Heart left ventricle (tissue), 16 donors: ENCODE measurements at regions not wholly inside any gene's neighbourhood (a gene's known extent, or its start where the extent isn't known, plus 50 kb on each side); places are given as distances from the start of the nearest gene placed in this dataset.

Source experiments
- ATAC-seq, 4 donors: fragments of 200-7000 bp; cut with Tn5 transposase; one replicate each; pipeline ENCODE4 v1.9.1; 2020 to 2022; ENCODE audit warnings: moderate library complexity in 4 of 4, mild to moderate bottlenecking in 3 of 4, moderate number of reproducible peaks in 1 of 4
- DNase-seq, 5 donors: peaks; one replicate each; pipeline ENCODE4 v3.0.0-alpha.2; 2020
- H3K27ac ChIP-seq, 12 donors: fragments of 200-600 bp; sonication (generic) in 4 of 12; one replicate each; pipeline versions ENCODE4 v1.5.0 to v1.8.0; 2016 to 2022; ENCODE audit warnings: mild to moderate bottlenecking in 2 of 12
- H3K27me3 ChIP-seq, 9 donors: fragments of 200-600 bp; sonication (generic) in 2 of 9; one replicate each; pipeline versions ENCODE4 v1.5.1 to v1.8.0; 2016 to 2022; ENCODE audit warnings: mild to moderate bottlenecking in 3 of 9
- H3K36me3 ChIP-seq, 9 donors: fragments of 200-600 bp; sonication (generic) in 2 of 9; one replicate each; pipeline versions ENCODE4 v1.5.0 to v1.8.0; 2018 to 2022; ENCODE audit warnings: mild to moderate bottlenecking in 2 of 9
- H3K4me1 ChIP-seq, 12 donors: fragments of 200-600 bp; sonication (generic) in 4 of 12; one replicate each; pipeline versions ENCODE4 v1.5.0 to v1.8.0; 2016 to 2022; ENCODE audit warnings: mild to moderate bottlenecking in 3 of 12
- H3K4me3 ChIP-seq, 12 donors: fragments of 200-600 bp; sonication (generic) in 4 of 12; one replicate each; pipeline versions ENCODE4 v1.5.0 to v1.8.0; 2017 to 2022; ENCODE audit warnings: mild to moderate bottlenecking in 9 of 12, moderate library complexity in 4 of 12
- H3K9me3 ChIP-seq, 12 donors: fragments of 200-600 bp; sonication (generic) in 4 of 12; one replicate each; pipeline versions ENCODE4 v1.5.0 to v1.8.0; 2016 to 2022; ENCODE audit warnings: mild to moderate bottlenecking in 1 of 12
- CTCF ChIP-seq, 12 donors: fragments of 200-600 bp; sonication (generic) in 4 of 12; IDR thresholded peaks; one replicate each; pipeline versions ENCODE4 v1.5.0 to v1.8.0; 2018 to 2022; ENCODE audit warnings: antibody characterized with exemption in 12 of 12, mild to moderate bottlenecking in 5 of 12
- POLR2A ChIP-seq, 2 donors: fragments of 450-650 bp; IDR thresholded peaks; one replicate each; pipeline ENCODE4 v1.6.1; 2017; ENCODE audit warnings: antibody characterized with exemption in 2 of 2, mild to moderate bottlenecking in 2 of 2, moderate library complexity in 2 of 2
- WGBS, 4 donors: extraction: QIAGEN DNeasy Blood & Tissue Kit in 2 of 4; methylation state at CpG; one replicate each; pipeline versions ENCODE4 v1.1.5 to v1.1.7; 2013 to 2018; 5-methylcytosine and 5-hydroxymethylcytosine counted together
- intact Hi-C, 10 donors: fragments of 100-400 bp; cut with DNase I; formaldehyde crosslinking; loops; one replicate each; pipeline versions ENCODE4 v1.11.1 to v1.14.2; 2022
- donor health status: ischemic (EF 13 %, LVEDD 7.1; RV severe dilation, severe dysfunction).
- donor health status: healthy with polysubstance abuse.
- donor health status: DM: no; HTN: yes; CAD: no.
- donor health status: DM: no; HTN: no; CAD: no.
- donor health status: ischemic (EF 25% LVEDD 6.9; RV normal size, moderate dysfunction).
- donor health status: ischemic (EF 25% LVEDD 5.7; RV mildly dilated, moderate dysfunction).
- donor health status: healthy.
- donor health status: DM: yes; HTN: yes; CAD: no.
- donor health status: ischemic (EF 35%, LVEDD 5.7; RV mildly dilated, moderate dysfunction).
- donor health status: nonischemic (EF 11% LVEDD 7.7; RV severe dilation, severe dysfunction).
- donor health status: DM: yes; HTN: yes; CAD: no.
- donor health status: PGD.
- donor health status: ischemic (EF 29% LVEDD 5.4; RV normal size, mild dysfunction).
- donor health status: nonischemic (EF 23%, LVEDD 6.1; RV moderate dilation, normal function).

- no peaks in the 10 kb centered on the region for H3K36me3 ChIP-seq
- WGBS, 4 donors: 93 to 98% (median 96%) methylated on average over 2 of the region's 2 CpGs
- H3K27ac ChIP-seq: no peak overlapping the region
- peaks cover 0 to 4% (median 0%) of the 10 kb centered on the region in 12 donors for H3K4me1 ChIP-seq
- no peak for TF ChIP-seq POLR2A (IDR thresholded peaks at IDR 0.05)
- no peak for TF ChIP-seq CTCF (IDR thresholded peaks at IDR 0.05)
- ATAC-seq (no peak), DNase-seq (no peak)
- peaks cover 0 to 6% (median 0%) of the 10 kb centered on the region in 12 donors for H3K9me3 ChIP-seq
- intact Hi-C loops: no loop called here
- no peak overlapping the region for H3K4me3 ChIP-seq
- no peaks in the 10 kb centered on the region for H3K27me3 ChIP-seq
Observed at GRCh38 chr3:139197251-139197650, 146.6 kb upstream of the MRPS22 start.

GRCh38 chr3:139198186-139198585 lies 145.6 kb upstream of the MRPS22 start:
- peaks cover 0 to 6% (median 0%) of the 10 kb centered on the region in 12 donors for H3K9me3 ChIP-seq
- H3K27ac ChIP-seq: no peak overlapping the region
- H3K4me1 ChIP-seq: peaks cover 0 to 4% (median 0%) of the 10 kb centered on the region in 12 donors
- H3K36me3 ChIP-seq: no peaks in the 10 kb centered on the region
- intact Hi-C loops: no loop called here
- no peak overlapping the region for H3K4me3 ChIP-seq
- no peaks in the 10 kb centered on the region for H3K27me3 ChIP-seq
- no peak for ATAC-seq
- DNase-seq: no peak
- TF ChIP-seq CTCF (IDR thresholded peaks at IDR 0.05) (no peak), POLR2A (IDR thresholded peaks at IDR 0.05) (no peak)
- WGBS, 4 donors: 79 to 91% (median 89%) methylated on average over 2 of the region's 2 CpGs

DNA sequence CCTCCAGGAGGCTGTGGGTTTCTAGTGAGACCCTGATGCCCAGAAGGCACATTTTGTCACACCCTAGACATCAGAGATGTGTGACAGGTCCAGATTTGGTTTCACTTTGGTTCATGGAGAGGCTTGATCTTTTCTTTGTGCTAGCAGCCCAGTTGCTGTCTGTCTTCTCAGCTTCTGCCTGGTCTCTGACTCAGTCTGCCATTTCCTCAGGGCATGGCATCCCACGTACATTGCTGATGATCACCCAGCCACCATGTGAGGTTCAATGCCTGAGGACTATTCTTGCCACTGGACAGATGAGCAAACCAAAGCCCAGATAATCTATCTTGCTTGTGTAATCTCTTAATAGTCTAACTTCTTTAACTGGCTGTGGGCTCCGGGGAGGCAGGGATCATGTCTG lies 144.9 kb upstream of the MRPS22 start:
- WGBS, 4 donors: 75 to 88% (median 79%) methylated on average over 2 of the region's 2 CpGs
- peaks cover 0 to 6% (median 0%) of the 10 kb centered on the region in 12 donors for H3K9me3 ChIP-seq
- no peak overlapping the region for H3K27ac ChIP-seq
- H3K4me3 ChIP-seq: no peak overlapping the region
- intact Hi-C loops: no loop called here
- H3K27me3 ChIP-seq: no peaks in the 10 kb centered on the region
- TF ChIP-seq CTCF (IDR thresholded peaks at IDR 0.05): no peak
- TF ChIP-seq POLR2A (IDR thresholded peaks at IDR 0.05): no peak
- ATAC-seq (no peak), DNase-seq (no peak)
- peaks cover 0 to 4% (median 0%) of the 10 kb centered on the region in 12 donors for H3K4me1 ChIP-seq
- no peaks in the 10 kb centered on the region for H3K36me3 ChIP-seq

- DNase-seq (no peak), ATAC-seq (no peak)
- 41 to 47% (median 45%) methylated on average over 3 of the region's 3 CpGs for WGBS, 4 donors
- Histone ChIP-seq H3K9me3 (peaks cover 0 to 6% (median 0%) of the 10 kb centered on the region in 12 donors), H3K36me3 (no peaks in the 10 kb centered on the region), H3K27me3 (no peaks in the 10 kb centered on the region), H3K27ac (no peak overlapping the region), H3K4me1 (peaks cover 0 to 4% (median 0%) of the 10 kb centered on the region in 12 donors), H3K4me3 (no peak overlapping the region)
- intact Hi-C loops: loop anchor here in 2 of 10 donors (10.0 kb wide), 2 partner anchors 85 to 125 kb away; no protein-coding TSS in a partner anchor
- no peak for TF ChIP-seq POLR2A (IDR thresholded peaks at IDR 0.05)
- TF ChIP-seq CTCF (IDR thresholded peaks at IDR 0.05): no peak
Observed at GRCh38 chr3:139199421-139200010, 144.3 kb upstream of the MRPS22 start.
